Hepatocyte (in vitro differentiated cells): ENCODE measurements at regions not wholly inside any gene's neighbourhood (a gene's known extent, or its start where the extent isn't known, plus 50 kb on each side); places are given as distances from the start of the nearest gene placed in this dataset.

Experiments used
- DNase-seq: peaks from one replicate; pipeline ENCODE4 v3.0.0-alpha.2; 2016; ENCODE audit warnings: low spot score
- H2AFZ ChIP-seq: fragments of 200-600 bp; sonication (generic); 2 replicates; pipeline ENCODE4 v1.6.0; 2016; ENCODE audit warnings: antibody characterized with exemption, mild to moderate bottlenecking
- H3K27ac ChIP-seq: fragments of 200-600 bp; sonication (generic); 2 replicates; pipeline ENCODE4 v1.5.1; 2016; ENCODE audit warnings: mild to moderate bottlenecking
- H3K27me3 ChIP-seq: fragments of 200-600 bp; sonication (generic); 2 replicates; pipeline ENCODE4 v1.6.1; 2016
- H3K36me3 ChIP-seq: fragments of 200-600 bp; sonication (generic); replicated peaks from 2 replicates; pipeline ENCODE4 v1.5.1; 2016; ENCODE audit warnings: low read depth; ENCODE audit not compliant: insufficient read depth
- H3K4me1 ChIP-seq: fragments of 200-600 bp; sonication (generic); 2 replicates; pipeline ENCODE4 v1.5.1; 2016; ENCODE audit warnings: mild to moderate bottlenecking, moderate library complexity; ENCODE audit not compliant: insufficient read depth
- H3K4me2 ChIP-seq: fragments of 200-600 bp; sonication (generic); 2 replicates; pipeline ENCODE4 v1.6.0; 2016
- H3K4me3 ChIP-seq: fragments of 200-600 bp; sonication (generic); 2 replicates; pipeline ENCODE4 v1.5.1; 2016; ENCODE audit warnings: mild to moderate bottlenecking
- H3K79me2 ChIP-seq: fragments of 200-600 bp; sonication (generic); 2 replicates; pipeline ENCODE4 v1.6.0; 2017; ENCODE audit warnings: mild to moderate bottlenecking
- H3K9me2 ChIP-seq: fragments of 200-600 bp; sonication (generic); replicated peaks from 2 replicates; pipeline ENCODE4 v1.6.0; 2017; ENCODE audit warnings: mild to moderate bottlenecking; ENCODE audit not compliant: insufficient read depth
- H3K9me3 ChIP-seq: fragments of 200-600 bp; sonication (generic); 2 replicates; pipeline ENCODE4 v1.5.1; 2016; ENCODE audit warnings: low read depth, mild to moderate bottlenecking
- H4K20me1 ChIP-seq: fragments of 200-600 bp; sonication (generic); 2 replicates; pipeline ENCODE4 v1.6.0; 2016; ENCODE audit warnings: mild to moderate bottlenecking; ENCODE audit not compliant: insufficient read depth, poor library complexity, severe bottlenecking
- CTCF ChIP-seq: fragments of 200-600 bp; sonication (generic); IDR thresholded peaks from 2 replicates; pipeline ENCODE4 v1.5.1; 2016; ENCODE audit warnings: antibody characterized with exemption, mild to moderate bottlenecking; ENCODE audit not compliant: poor library complexity
- EZH2 ChIP-seq: fragments of 200-600 bp; sonication (generic); IDR thresholded peaks from 2 replicates; pipeline ENCODE4 v1.6.1; 2016; ENCODE audit warnings: antibody characterized with exemption, mild to moderate bottlenecking, borderline replicate concordance
- EZH2phosphoT487 ChIP-seq: fragments of 200-600 bp; sonication (generic); IDR thresholded peaks from one replicate; pipeline ENCODE4 v1.6.1; 2018; ENCODE audit warnings: antibody characterized with exemption, mild to moderate bottlenecking, low read depth, moderate library complexity; ENCODE audit not compliant: unreplicated experiment, severe bottlenecking
- WGBS: methylation state at CpG from one replicate; pipeline ENCODE4 v1.1.6; 2016; ENCODE audit warnings: low lambda C conversion rate; ENCODE audit errors: missing lambda C conversion rate; 5-methylcytosine and 5-hydroxymethylcytosine counted together

- no peaks in the 10 kb centered on the region for H3K27me3 ChIP-seq
- H3K36me3 ChIP-seq = no peaks in the 10 kb centered on the region
- no peaks in the 10 kb centered on the region for H3K9me3 ChIP-seq
- TF ChIP-seq CTCF (no peak), EZH2phosphoT487 (no peak), EZH2 (no peak)
- 91% methylated on average over 1 of the region's 1 CpG for WGBS
- H3K79me2 ChIP-seq = no peaks in the 10 kb centered on the region
- no peak overlapping the region for H3K4me3 ChIP-seq
- peaks cover 17% of the 10 kb centered on the region for H3K4me1 ChIP-seq
- no peaks in the 10 kb centered on the region for H4K20me1 ChIP-seq
- H3K27ac ChIP-seq = no peak overlapping the region
- no peak for DNase-seq
- no peak overlapping the region for H3K4me2 ChIP-seq
- H2AFZ ChIP-seq = no peak overlapping the region
- H3K9me2 ChIP-seq = no peaks in the 10 kb centered on the region
Observed at GRCh38 chr5:39680213-39680612, 255.4 kb upstream of the DAB2 start.

- H3K9me3 ChIP-seq = no peaks in the 10 kb centered on the region
- H3K27ac ChIP-seq = no peak overlapping the region
- peaks cover 17% of the 10 kb centered on the region for H3K4me1 ChIP-seq
- DNase-seq = no peak
- no peaks in the 10 kb centered on the region for H4K20me1 ChIP-seq
- no peak for TF ChIP-seq CTCF
- TF ChIP-seq EZH2phosphoT487 = no peak
- no peak for TF ChIP-seq EZH2
- no peaks in the 10 kb centered on the region for H3K36me3 ChIP-seq
- no peak overlapping the region for H3K4me3 ChIP-seq
- 63% methylated on average over 1 of the region's 1 CpG for WGBS
- H2AFZ ChIP-seq = no peak overlapping the region
- H3K79me2 ChIP-seq = no peaks in the 10 kb centered on the region
- no peaks in the 10 kb centered on the region for H3K27me3 ChIP-seq
- H3K4me2 ChIP-seq = no peak overlapping the region
- H3K9me2 ChIP-seq = no peaks in the 10 kb centered on the region
Observed at GRCh38 chr5:39678534-39678933, 253.8 kb upstream of the DAB2 start.

GRCh38 chr5:39675676-39676075 is 250.9 kb upstream of the DAB2 start:
- no peak overlapping the region for H3K27ac ChIP-seq

More at GRCh38 chr5:39675676-39676075, 250.9 kb upstream of the DAB2 start:
- H3K36me3 ChIP-seq = no peaks in the 10 kb centered on the region
- 80% methylated on average over 2 of the region's 2 CpGs for WGBS
- TF ChIP-seq EZH2phosphoT487 (no peak), CTCF (no peak), EZH2 (no peak)
- H3K9me3 ChIP-seq = no peaks in the 10 kb centered on the region
- no peak overlapping the region for H2AFZ ChIP-seq
- H3K9me2 ChIP-seq = no peaks in the 10 kb centered on the region
- DNase-seq = no peak
- H3K4me2 ChIP-seq = no peak overlapping the region
- H3K79me2 ChIP-seq = no peaks in the 10 kb centered on the region
- H3K4me3 ChIP-seq = no peak overlapping the region
- H3K27me3 ChIP-seq = no peaks in the 10 kb centered on the region
- H4K20me1 ChIP-seq = no peaks in the 10 kb centered on the region
- H3K4me1 ChIP-seq = peaks cover 23% of the 10 kb centered on the region
